HepG2 (cell line): ENCODE measurements at regions not wholly inside any gene's neighbourhood (a gene's known extent, or its start where the extent isn't known, plus 50 kb on each side); places are given as distances from the start of the nearest gene placed in this dataset.

Source experiments
- ATAC-seq: fragments of 200-7000 bp; cut with Tn5 transposase; 3 replicates; pipeline ENCODE4 v1.9.1; 2020; ENCODE audit warnings: mild to moderate bottlenecking, moderate library complexity
- BruUV-seq: library from RNA; stranded (reverse); fragments of 400-500 nt; replicated peaks from 2 replicates; lab custom pipeline; 2021; lab: Mats Ljungman, UMichigan
- CTCF ChIA-PET: fragments of 300-600 bp; formaldehyde crosslinking; extraction: SDS; loops from one replicate; lab custom pipeline; 2021; ENCODE audit warnings: low total read pairs, inconsistent platforms, low intra/inter-chr PET ratio; lab: Yijun Ruan, JAX
- POLR2A ChIA-PET: fragments of 350-600 bp; sonication (Branson Sonifier 250); formaldehyde crosslinking; loops from one replicate; lab custom pipeline; 2020; ENCODE audit warnings: antibody characterized with exemption, inconsistent platforms; lab: Yijun Ruan, JAX
- DNase-seq: peaks from one replicate; pipeline ENCODE4 v3.0.0-alpha.2; 2015; ENCODE audit warnings: low spot score
- FAIRE-seq: peaks from 3 replicates; lab custom pipeline; 2011; peaks lifted over from hg19 to GRCh38; lab: Jason Lieb, UNC
- H2AFZ ChIP-seq: one replicate; pipeline ENCODE4 v1.6.1; 2011; ENCODE audit warnings: low read length, inconsistent platforms
- H3K27ac ChIP-seq: fragments of 300-600 bp; 3 replicates; pipeline ENCODE4 v1.8.0; 2011; ENCODE audit warnings: mixed run types, mild to moderate bottlenecking, mixed read lengths, low read length, inconsistent platforms; ENCODE audit not compliant: insufficient read depth; ENCODE audit errors: extremely low read length
- H3K27me3 ChIP-seq, 2 experiments: fragments of 200-600 bp in 1 of 2; 2 replicates in 1 of 2; 3 replicates in 1 of 2; pipeline versions ENCODE4 v1.6.0 to v1.8.0; 2011; ENCODE audit warnings: low read length in 2 of 2, mild to moderate bottlenecking in 2 of 2, moderate library complexity in 2 of 2, inconsistent platforms in 1 of 2; ENCODE audit not compliant: insufficient read depth in 2 of 2, control insufficient read depth in 1 of 2
- H3K36me3 ChIP-seq, 2 experiments: fragments of 200-600 bp in 1 of 2; replicated peaks in 1 of 2; 2 replicates in 1 of 2; 3 replicates in 1 of 2; pipeline versions ENCODE4 v1.5.1 to v1.8.0; 2011; ENCODE audit warnings: low read length in 2 of 2, inconsistent platforms in 1 of 2; ENCODE audit not compliant: insufficient read depth in 2 of 2, control insufficient read depth in 1 of 2
- H3K4me1 ChIP-seq: 2 replicates; pipeline ENCODE4 v1.5.1; 2012; ENCODE audit warnings: low read length, inconsistent platforms; ENCODE audit not compliant: insufficient read depth
- H3K4me2 ChIP-seq: 2 replicates; pipeline ENCODE4 v1.6.0; 2011; ENCODE audit warnings: low read depth, low read length, inconsistent platforms
- H3K4me3 ChIP-seq, 3 experiments: fragments of 200-600 bp in 1 of 3; sonication (generic), shearing (Covaris generic) in 1 of 3; replicated peaks in 1 of 3; 2 replicates each; pipeline ENCODE4 v1.5.1; 2011 to 2016; ENCODE audit warnings: low read length in 3 of 3, inconsistent platforms in 2 of 3, low read depth in 2 of 3, mild to moderate bottlenecking in 2 of 3, control low read depth in 1 of 3, mixed read lengths in 1 of 3; ENCODE audit not compliant: insufficient read depth in 1 of 3
- H3K79me2 ChIP-seq: one replicate; pipeline ENCODE4 v1.6.1; 2011; ENCODE audit warnings: low read length, inconsistent platforms; ENCODE audit not compliant: insufficient read depth
- H3K9ac ChIP-seq: 2 replicates; pipeline ENCODE4 v1.6.0; 2011; ENCODE audit warnings: mild to moderate bottlenecking, low read depth, low read length, inconsistent platforms; ENCODE audit not compliant: insufficient read depth
- H3K9me3 ChIP-seq: 2 replicates; pipeline ENCODE4 v1.5.1; 2012; ENCODE audit warnings: mild to moderate bottlenecking, low read length
- H4K20me1 ChIP-seq: 2 replicates; pipeline ENCODE4 v1.6.0; 2011; ENCODE audit warnings: inconsistent platforms, mild to moderate bottlenecking, low read length, moderate library complexity; ENCODE audit not compliant: insufficient read depth
- CREB1 ChIP-seq, 2 experiments: fragments of 450-650 bp in 1 of 2; IDR thresholded peaks; 2 replicates each; pipeline ENCODE4 v1.6.1; 2016 to 2017; ENCODE audit warnings: control low read depth in 1 of 2, mild to moderate bottlenecking in 1 of 2, missing compliant biosample characterization in 1 of 2, missing genetic modification characterization in 1 of 2
- GATAD1 ChIP-seq: IDR thresholded peaks from 2 replicates; pipeline ENCODE4 v1.6.1; 2016; ENCODE audit warnings: missing genetic modification reagents, missing compliant biosample characterization
- HOXA7 ChIP-seq: sonication (generic); formaldehyde crosslinking; IDR thresholded peaks from 2 replicates; pipeline ENCODE4 v1.8.1; 2022; ENCODE audit warnings: mild to moderate bottlenecking, missing genetic modification reagents, moderate library complexity
- NFAT5 ChIP-seq: sonication (generic); formaldehyde crosslinking; IDR thresholded peaks from 2 replicates; pipeline ENCODE4 v1.4.0; 2020; ENCODE audit warnings: missing genetic modification reagents
- RXRB ChIP-seq: IDR thresholded peaks from 2 replicates; pipeline ENCODE4 v1.6.1; 2016; ENCODE audit warnings: borderline replicate concordance, missing genetic modification reagents, missing compliant biosample characterization
- TMF1 ChIP-seq: sonication (generic); formaldehyde crosslinking; IDR thresholded peaks from 2 replicates; pipeline ENCODE4 v1.8.1; 2022; ENCODE audit warnings: low read depth, missing genetic modification reagents
- ZMYM3 ChIP-seq: sonication (generic); formaldehyde crosslinking; IDR thresholded peaks from 2 replicates; pipeline ENCODE4 v1.5.1; 2020; ENCODE audit warnings: mild to moderate bottlenecking, missing genetic modification reagents
- ZNF251 ChIP-seq: sonication (generic); formaldehyde crosslinking; IDR thresholded peaks from 2 replicates; pipeline ENCODE4 v1.9.0; 2021; ENCODE audit warnings: mild to moderate bottlenecking, missing genetic modification reagents
- ZNF30 ChIP-seq: sonication (generic); formaldehyde crosslinking; IDR thresholded peaks from 2 replicates; pipeline ENCODE4 v1.5.0; 2020; ENCODE audit warnings: mild to moderate bottlenecking, missing genetic modification reagents
- ZNF644 ChIP-seq: IDR thresholded peaks from 2 replicates; pipeline ENCODE4 v1.6.1; 2016; ENCODE audit warnings: low read depth
- ZNF678 ChIP-seq: sonication (generic); formaldehyde crosslinking; IDR thresholded peaks from 2 replicates; pipeline ENCODE4 v1.4.0; 2020; ENCODE audit warnings: mild to moderate bottlenecking, missing genetic modification reagents
- WGBS: methylation state at CpG from one replicate; pipeline ENCODE4 v1.1.6; 2017; ENCODE audit warnings: low lambda C conversion rate; 5-methylcytosine and 5-hydroxymethylcytosine counted together
- in situ Hi-C: cut with HindIII; loops from 2 replicates; pipeline ENCODE4 v1.10.0; 2017; ENCODE audit warnings: low pct_unique_long_range_greater_than_20kb; ENCODE audit not compliant: extremely low pct_ligation_motif_present
- intact Hi-C: fragments of 100-400 bp; cut with micrococcal nuclease; formaldehyde crosslinking; loops from one replicate; pipeline ENCODE4 v1.10.0; 2022; ENCODE audit not compliant: unreplicated experiment

GRCh38 chr22:46090036-46090591 is 60.2 kb upstream of the PPARA start (continued):
- TF ChIP-seq ZNF30 (CRISPR knock-in tag) (no peak), HOXA7 (CRISPR knock-in tag) (no peak), GATAD1 (no peak)

GRCh38 chr22:46090631-46091201 is 59.6 kb upstream of the PPARA start:
- TF ChIP-seq ZNF678 (CRISPR knock-in tag), result no peak
- no peak for TF ChIP-seq ZNF644 (CRISPR knock-in tag)
- TF ChIP-seq ZNF251 (CRISPR knock-in tag), result no peak
- 0 out of 2 replicates have a peak, but pooled peaks have one; percentile 15 for TF ChIP-seq ZMYM3 (CRISPR knock-in tag)
- TF ChIP-seq TMF1, result no peak
- no peak for TF ChIP-seq NFAT5
- TF ChIP-seq CREB1 (IDR thresholded peaks at IDR 0.05), result 0 out of 2 replicates have a peak, but pooled peaks have one; percentile 41
- no peak for TF ChIP-seq CREB1 (CRISPR knock-in tag; IDR thresholded peaks at IDR 0.05)
- TF ChIP-seq RXRB, result no peak
- TF ChIP-seq, all 625 proteins: peak for 2
- Histone ChIP-seq H3K27me3 (peaks cover 11 to 45% of the 10 kb centered on the region in 2 experiments; a peak in 4 of 5 replicates), H3K4me2 (no peak overlapping the region), H2AFZ (no peak overlapping the region), H3K36me3 (no peaks in the 10 kb centered on the region), H3K9me3 (no peaks in the 10 kb centered on the region), H3K9ac (no peak overlapping the region), H3K4me1 (peaks cover 40% of the 10 kb centered on the region), H3K27ac (no peak overlapping the region), H3K4me3 (no peak overlapping the region), H4K20me1 (no peaks in the 10 kb centered on the region), H3K79me2 (no peaks in the 10 kb centered on the region)
- POLR2A ChIA-PET, result no interaction called here
- FAIRE-seq (no peak), DNase-seq (no peak), ATAC-seq (no peak)
- no TSS peak for BruUV-seq
- intact Hi-C loops (no loop called here), in situ Hi-C loops (no loop called here)
- 46% methylated on average over 10 of the region's 10 CpGs for WGBS
- CTCF ChIA-PET, result no interaction called here
